22Rv1 (cell line): ENCODE measurements at regions not wholly inside any gene's neighbourhood (a gene's known extent, or its start where the extent isn't known, plus 50 kb on each side); places are given as distances from the start of the nearest gene placed in this dataset.

Experiments used
- ZFX ChIP-seq: fragments of 450-650 bp; IDR thresholded peaks from 2 replicates; pipeline ENCODE4 v1.6.1; 2017; ENCODE audit warnings: antibody characterized with exemption, borderline replicate concordance
- TF ChIP-seq, protein P1 (sequence below): fragments of 450-650 bp; IDR thresholded peaks from 2 replicates; pipeline ENCODE4 v1.5.1; 2017; ENCODE audit warnings: mild to moderate bottlenecking

- TF ChIP-seq, protein P1, sequence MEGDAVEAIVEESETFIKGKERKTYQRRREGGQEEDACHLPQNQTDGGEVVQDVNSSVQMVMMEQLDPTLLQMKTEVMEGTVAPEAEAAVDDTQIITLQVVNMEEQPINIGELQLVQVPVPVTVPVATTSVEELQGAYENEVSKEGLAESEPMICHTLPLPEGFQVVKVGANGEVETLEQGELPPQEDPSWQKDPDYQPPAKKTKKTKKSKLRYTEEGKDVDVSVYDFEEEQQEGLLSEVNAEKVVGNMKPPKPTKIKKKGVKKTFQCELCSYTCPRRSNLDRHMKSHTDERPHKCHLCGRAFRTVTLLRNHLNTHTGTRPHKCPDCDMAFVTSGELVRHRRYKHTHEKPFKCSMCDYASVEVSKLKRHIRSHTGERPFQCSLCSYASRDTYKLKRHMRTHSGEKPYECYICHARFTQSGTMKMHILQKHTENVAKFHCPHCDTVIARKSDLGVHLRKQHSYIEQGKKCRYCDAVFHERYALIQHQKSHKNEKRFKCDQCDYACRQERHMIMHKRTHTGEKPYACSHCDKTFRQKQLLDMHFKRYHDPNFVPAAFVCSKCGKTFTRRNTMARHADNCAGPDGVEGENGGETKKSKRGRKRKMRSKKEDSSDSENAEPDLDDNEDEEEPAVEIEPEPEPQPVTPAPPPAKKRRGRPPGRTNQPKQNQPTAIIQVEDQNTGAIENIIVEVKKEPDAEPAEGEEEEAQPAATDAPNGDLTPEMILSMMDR: no peak
- no peak for TF ChIP-seq ZFX
Measured at GRCh38 chr4:65789805-65790204, 119.5 kb upstream of the EPHA5 start.
